ENCODE measurements at regions not wholly inside any gene's neighbourhood (a gene's known extent, or its start where the extent isn't known, plus 50 kb on each side); places are given as distances from the start of the nearest gene placed in this dataset.

DNA sequence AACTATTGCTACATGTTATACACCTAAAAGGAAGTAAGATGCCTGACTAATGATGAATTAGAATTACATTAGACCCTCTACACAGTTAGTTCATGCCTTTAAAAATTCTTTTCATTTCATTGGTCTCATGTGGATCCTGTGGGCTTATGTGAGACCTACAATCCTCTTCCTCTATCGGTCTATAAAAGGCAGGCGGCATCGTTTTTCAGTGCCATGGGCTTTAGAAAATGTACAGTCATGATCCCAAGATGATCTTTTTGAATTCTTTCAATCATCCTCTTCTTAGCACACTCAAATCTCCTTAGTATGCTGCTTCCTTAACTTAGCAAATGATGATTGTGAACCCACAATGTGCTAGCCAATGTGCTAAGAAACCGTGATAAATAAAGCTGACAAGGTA lies 193.9 kb downstream of the ZNF608 start:
- TF ChIP-seq POLR2A (IDR thresholded peaks at IDR 0.05): no peak
- TF ChIP-seq, protein P1, sequence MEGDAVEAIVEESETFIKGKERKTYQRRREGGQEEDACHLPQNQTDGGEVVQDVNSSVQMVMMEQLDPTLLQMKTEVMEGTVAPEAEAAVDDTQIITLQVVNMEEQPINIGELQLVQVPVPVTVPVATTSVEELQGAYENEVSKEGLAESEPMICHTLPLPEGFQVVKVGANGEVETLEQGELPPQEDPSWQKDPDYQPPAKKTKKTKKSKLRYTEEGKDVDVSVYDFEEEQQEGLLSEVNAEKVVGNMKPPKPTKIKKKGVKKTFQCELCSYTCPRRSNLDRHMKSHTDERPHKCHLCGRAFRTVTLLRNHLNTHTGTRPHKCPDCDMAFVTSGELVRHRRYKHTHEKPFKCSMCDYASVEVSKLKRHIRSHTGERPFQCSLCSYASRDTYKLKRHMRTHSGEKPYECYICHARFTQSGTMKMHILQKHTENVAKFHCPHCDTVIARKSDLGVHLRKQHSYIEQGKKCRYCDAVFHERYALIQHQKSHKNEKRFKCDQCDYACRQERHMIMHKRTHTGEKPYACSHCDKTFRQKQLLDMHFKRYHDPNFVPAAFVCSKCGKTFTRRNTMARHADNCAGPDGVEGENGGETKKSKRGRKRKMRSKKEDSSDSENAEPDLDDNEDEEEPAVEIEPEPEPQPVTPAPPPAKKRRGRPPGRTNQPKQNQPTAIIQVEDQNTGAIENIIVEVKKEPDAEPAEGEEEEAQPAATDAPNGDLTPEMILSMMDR (IDR thresholded peaks at IDR 0.05): no peak

All from right lobe of liver (tissue), 4 donors.